CD8-positive, alpha-beta memory T cell (primary cell): ENCODE measurements at regions not wholly inside any gene's neighbourhood (a gene's known extent, or its start where the extent isn't known, plus 50 kb on each side); places are given as distances from the start of the nearest gene placed in this dataset.

ENCODE experiments used
- CTCF ChIA-PET: fragments of 350-600 bp; sonication (Branson Sonifier 250); formaldehyde crosslinking; loops from one replicate; lab custom pipeline; 2021; ENCODE audit warnings: antibody characterized with exemption; lab: Charles Lee
- POLR2A ChIA-PET: fragments of 350-600 bp; sonication (Branson Sonifier 250); formaldehyde crosslinking; loops from one replicate; lab custom pipeline; 2021; ENCODE audit warnings: antibody characterized with exemption; lab: Charles Lee
- DNase-seq, 5 donors: peaks; one replicate each; pipeline versions ENCODE4 v3.0.0 to v3.0.0-alpha.2; 2020 to 2022; ENCODE audit warnings: mixed read lengths in 1 of 5
- H3K27ac ChIP-seq: one replicate; pipeline ENCODE4 v1.7.0; 2013; ENCODE audit warnings: low read depth, mild to moderate bottlenecking, low read length, moderate library complexity
- H3K27me3 ChIP-seq: 2 replicates; pipeline ENCODE4 v1.7.0; 2013; ENCODE audit warnings: low read length, mild to moderate bottlenecking; ENCODE audit not compliant: insufficient read depth, poor library complexity, severe bottlenecking
- H3K36me3 ChIP-seq: 2 replicates; pipeline ENCODE4 v1.7.0; 2013; ENCODE audit warnings: mild to moderate bottlenecking, low read length, moderate library complexity; ENCODE audit not compliant: insufficient read depth
- H3K4me1 ChIP-seq: 2 replicates; pipeline ENCODE4 v1.7.0; 2013; ENCODE audit warnings: mild to moderate bottlenecking, low read length, moderate library complexity; ENCODE audit not compliant: insufficient read depth
- H3K4me3 ChIP-seq: 2 replicates; pipeline ENCODE4 v1.7.0; 2013; ENCODE audit warnings: mild to moderate bottlenecking, low read length
- H3K9me3 ChIP-seq: 2 replicates; pipeline ENCODE4 v1.7.0; 2013; ENCODE audit warnings: mild to moderate bottlenecking, low read length
- H3K27ac Mint-ChIP-seq, 8 donors: one replicate each; pipeline ENCODE4 v1.8.0; 2020 to 2021; ENCODE audit warnings: mixed read lengths in 8 of 8, mild to moderate bottlenecking in 6 of 8, inconsistent platforms in 3 of 8, moderate library complexity in 3 of 8
- H3K27me3 Mint-ChIP-seq, 2 donors: one replicate each; pipeline ENCODE4 v1.8.0; 2020 to 2021; ENCODE audit warnings: mixed read lengths in 2 of 2, mild to moderate bottlenecking in 1 of 2, moderate library complexity in 1 of 2
- H3K36me3 Mint-ChIP-seq, 3 donors: one replicate each; pipeline ENCODE4 v1.8.0; 2020 to 2021; ENCODE audit warnings: mixed read lengths in 3 of 3, inconsistent platforms in 1 of 3, mild to moderate bottlenecking in 1 of 3
- H3K4me1 Mint-ChIP-seq, 3 donors: one replicate each; pipeline ENCODE4 v1.8.0; 2020 to 2021; ENCODE audit warnings: mixed read lengths in 3 of 3, inconsistent platforms in 1 of 3, mild to moderate bottlenecking in 1 of 3
- H3K4me3 Mint-ChIP-seq, 7 donors: one replicate each; pipeline ENCODE4 v1.8.0; 2020 to 2021; ENCODE audit warnings: mixed read lengths in 7 of 7, mild to moderate bottlenecking in 6 of 7, moderate library complexity in 4 of 7, inconsistent platforms in 2 of 7
- H3K9me3 Mint-ChIP-seq, 5 donors: one replicate each; pipeline ENCODE4 v1.8.0; 2020 to 2022; ENCODE audit warnings: mixed read lengths in 5 of 5, mild to moderate bottlenecking in 3 of 5, moderate library complexity in 2 of 5, inconsistent platforms in 1 of 5

GRCh38 chr9:105911104-105911911, 217.0 kb downstream of the TMEM38B start:
- Mint-ChIP-seq H3K4me1 (no peaks in the 10 kb centered on the region), H3K9me3 (peaks cover 0 to 6% (median 2%) of the 10 kb centered on the region in 5 donors), H3K27me3 (no peaks in the 10 kb centered on the region), H3K36me3 (no peaks in the 10 kb centered on the region), H3K4me3 (no peak overlapping the region), H3K27ac (no peak overlapping the region)
- no peaks in the 10 kb centered on the region for H3K9me3 ChIP-seq
- no peaks in the 10 kb centered on the region for H3K4me1 ChIP-seq
- ChIA-PET CTCF (interaction anchor here (1.0 kb wide), 2 partner anchors 30 to 70 kb away, joined by 3 read pairs; no protein-coding TSS in a partner anchor), POLR2A (no interaction called here)
- no peaks in the 10 kb centered on the region for H3K36me3 ChIP-seq
- H3K27ac ChIP-seq, result no peak overlapping the region
- H3K4me3 ChIP-seq, result no peak overlapping the region
- H3K27me3 ChIP-seq, result no peaks in the 10 kb centered on the region
- no peak for DNase-seq

GRCh38 chr9:105912157-105912862, 218.0 kb downstream of the TMEM38B start:
- Mint-ChIP-seq H3K4me1 (no peaks in the 10 kb centered on the region), H3K27me3 (no peaks in the 10 kb centered on the region), H3K4me3 (no peak overlapping the region), H3K9me3 (peaks cover 0 to 6% (median 2%) of the 10 kb centered on the region in 5 donors), H3K27ac (no peak overlapping the region), H3K36me3 (no peaks in the 10 kb centered on the region)
- Histone ChIP-seq H3K4me1 (no peaks in the 10 kb centered on the region), H3K27me3 (no peaks in the 10 kb centered on the region), H3K4me3 (no peak overlapping the region), H3K9me3 (no peaks in the 10 kb centered on the region), H3K36me3 (no peaks in the 10 kb centered on the region), H3K27ac (no peak overlapping the region)
- no peak for DNase-seq
- ChIA-PET CTCF (interaction anchor here (1.0 to 1.1 kb wide), 2 partner anchors 31 to 71 kb away, joined by 3 to 4 read pairs; no protein-coding TSS in a partner anchor), POLR2A (no interaction called here)

GRCh38 chr9:105912863-105913516, 218.6 kb downstream of the TMEM38B start:
- H3K4me1 ChIP-seq, result no peaks in the 10 kb centered on the region

DNA sequence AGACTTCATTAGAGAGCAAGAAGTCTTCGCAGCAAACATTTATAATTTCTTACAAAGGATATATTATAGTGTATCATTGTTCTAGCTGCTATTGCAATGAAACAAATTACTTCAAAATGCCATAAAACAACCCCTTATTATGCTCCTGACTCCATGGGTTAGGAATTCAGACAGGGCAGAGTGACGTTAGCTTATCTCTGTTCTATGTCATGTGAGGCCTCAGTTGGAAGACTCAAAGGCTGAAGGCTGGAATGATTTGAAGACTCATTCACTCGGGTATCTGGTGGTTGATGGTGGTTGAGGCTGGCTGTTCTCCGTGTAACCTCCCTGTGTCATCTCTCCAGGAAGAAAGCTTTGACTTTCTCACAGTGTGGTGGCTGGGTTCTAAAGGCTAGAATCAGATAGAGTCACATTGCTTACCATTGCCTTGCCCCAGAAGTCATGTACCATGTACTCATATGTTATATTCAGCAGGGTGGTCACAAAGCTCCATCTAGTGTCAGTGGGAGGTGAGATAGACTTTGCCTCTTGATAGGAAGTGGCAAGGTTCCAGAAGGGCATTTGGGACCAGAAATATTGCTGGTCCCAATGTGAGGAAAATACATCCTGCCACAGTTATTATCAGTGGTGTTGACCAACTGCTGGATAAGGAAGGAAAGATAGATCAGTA, 226.9 kb downstream of the TMEM38B start:
- Histone ChIP-seq H3K36me3 (no peaks in the 10 kb centered on the region), H3K4me3 (no peak overlapping the region), H3K27me3 (no peaks in the 10 kb centered on the region), H3K27ac (no peak overlapping the region), H3K9me3 (no peaks in the 10 kb centered on the region), H3K4me1 (no peaks in the 10 kb centered on the region)
- Mint-ChIP-seq H3K4me1 (no peaks in the 10 kb centered on the region), H3K36me3 (no peaks in the 10 kb centered on the region), H3K27me3 (no peaks in the 10 kb centered on the region), H3K27ac (no peak overlapping the region), H3K4me3 (no peak overlapping the region), H3K9me3 (peaks cover 0 to 11% (median 0%) of the 10 kb centered on the region in 5 donors)
- ChIA-PET POLR2A (no interaction called here), CTCF (no interaction called here)
- DNase-seq, result no peak

More at GRCh38 chr9:105912863-105913516, 218.6 kb downstream of the TMEM38B start:
- H3K27ac ChIP-seq, result no peak overlapping the region
- CTCF ChIA-PET, result interaction anchor here (1.1 kb wide), 1 partner anchor 32 kb away, joined by 4 read pairs; no protein-coding TSS in a partner anchor
- H3K36me3 ChIP-seq, result no peaks in the 10 kb centered on the region
- H3K9me3 ChIP-seq, result no peaks in the 10 kb centered on the region
- H3K36me3 Mint-ChIP-seq, result no peaks in the 10 kb centered on the region
- H3K9me3 Mint-ChIP-seq, result peaks cover 0 to 6% (median 2%) of the 10 kb centered on the region in 5 donors
- no peaks in the 10 kb centered on the region for H3K27me3 ChIP-seq
- POLR2A ChIA-PET, result no interaction called here
- no peak overlapping the region for H3K4me3 ChIP-seq
- DNase-seq, result no peak
- H3K4me3 Mint-ChIP-seq, result no peak overlapping the region
- no peaks in the 10 kb centered on the region for H3K27me3 Mint-ChIP-seq
- no peak overlapping the region for H3K27ac Mint-ChIP-seq
- H3K4me1 Mint-ChIP-seq, result no peaks in the 10 kb centered on the region

- Mint-ChIP-seq H3K4me3 (no peak overlapping the region), H3K9me3 (peaks cover 0 to 11% (median 6%) of the 10 kb centered on the region in 5 donors), H3K27me3 (peaks cover 0 to 2% of the 10 kb centered on the region in 2 donors), H3K27ac (no peak overlapping the region), H3K36me3 (no peaks in the 10 kb centered on the region), H3K4me1 (no peaks in the 10 kb centered on the region)
- no peaks in the 10 kb centered on the region for H3K4me1 ChIP-seq
- no peaks in the 10 kb centered on the region for H3K27me3 ChIP-seq
- no peaks in the 10 kb centered on the region for H3K36me3 ChIP-seq
- no peak for DNase-seq
- no peak overlapping the region for H3K27ac ChIP-seq
- no peak overlapping the region for H3K4me3 ChIP-seq
- POLR2A ChIA-PET, result no interaction called here
- CTCF ChIA-PET, result no interaction called here
- no peaks in the 10 kb centered on the region for H3K9me3 ChIP-seq
Observed at GRCh38 chr9:105928416-105928815, 234.1 kb downstream of the TMEM38B start.

DNA sequence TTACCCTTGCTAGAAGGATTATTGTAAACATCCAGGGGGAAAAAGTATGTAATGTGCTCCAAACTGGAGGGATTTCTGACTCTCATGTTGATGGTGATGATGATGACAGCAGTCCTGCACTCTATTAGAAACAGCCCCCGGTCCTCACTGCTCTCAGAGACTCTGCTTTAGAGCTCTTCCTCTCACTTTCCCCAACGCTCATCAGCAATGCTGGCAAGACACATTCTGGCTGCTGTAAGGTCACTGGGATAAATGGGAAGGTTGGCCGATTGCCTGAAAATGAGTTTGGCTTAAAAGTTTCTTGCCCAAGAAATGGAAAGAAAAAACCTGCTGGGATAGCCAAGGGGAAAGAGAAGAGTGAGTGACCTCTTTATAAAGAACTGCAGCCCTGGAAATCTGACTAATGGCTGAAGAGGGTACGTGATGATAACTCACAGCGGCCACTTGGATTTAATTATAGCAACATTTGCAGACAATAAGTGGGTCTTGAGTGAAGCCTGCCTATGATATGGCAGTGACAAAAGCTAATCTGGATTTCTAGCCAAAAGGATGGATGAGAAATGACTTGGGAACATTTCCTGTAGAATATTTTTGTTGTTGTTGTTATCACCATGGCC, 235.8 kb downstream of the TMEM38B start:
- ChIA-PET POLR2A (no interaction called here), CTCF (no interaction called here)
- Histone ChIP-seq H3K4me3 (no peak overlapping the region), H3K4me1 (no peaks in the 10 kb centered on the region), H3K27ac (no peak overlapping the region), H3K36me3 (no peaks in the 10 kb centered on the region), H3K9me3 (no peaks in the 10 kb centered on the region), H3K27me3 (no peaks in the 10 kb centered on the region)
- no peak overlapping the region for H3K27ac Mint-ChIP-seq
- DNase-seq, result no peak
- peaks cover 0 to 15% (median 11%) of the 10 kb centered on the region in 5 donors for H3K9me3 Mint-ChIP-seq
- H3K36me3 Mint-ChIP-seq, result no peaks in the 10 kb centered on the region
- no peaks in the 10 kb centered on the region for H3K4me1 Mint-ChIP-seq
- H3K27me3 Mint-ChIP-seq, result peaks cover 0 to 2% of the 10 kb centered on the region in 2 donors
- no peak overlapping the region for H3K4me3 Mint-ChIP-seq

- no peak for DNase-seq
- ChIA-PET CTCF (no interaction called here), POLR2A (no interaction called here)
- no peak overlapping the region for H3K4me3 Mint-ChIP-seq
- Histone ChIP-seq H3K27me3 (no peaks in the 10 kb centered on the region), H3K36me3 (no peaks in the 10 kb centered on the region), H3K27ac (no peak overlapping the region), H3K9me3 (no peaks in the 10 kb centered on the region), H3K4me1 (no peaks in the 10 kb centered on the region), H3K4me3 (no peak overlapping the region)
- H3K27me3 Mint-ChIP-seq, result peaks cover 0 to 2% of the 10 kb centered on the region in 2 donors
- peaks cover 0 to 14% (median 11%) of the 10 kb centered on the region in 5 donors for H3K9me3 Mint-ChIP-seq
- H3K27ac Mint-ChIP-seq, result no peak overlapping the region
- H3K36me3 Mint-ChIP-seq, result no peaks in the 10 kb centered on the region
- no peaks in the 10 kb centered on the region for H3K4me1 Mint-ChIP-seq
Observed at GRCh38 chr9:105932276-105932675, 237.9 kb downstream of the TMEM38B start.
